ENCODE measurements at regions not wholly inside any gene's neighbourhood (a gene's known extent, or its start where the extent isn't known, plus 50 kb on each side); places are given as distances from the start of the nearest gene placed in this dataset.

- H3K4me3 Mint-ChIP-seq = no peak overlapping the region
- Histone ChIP-seq H3K9ac (no peak overlapping the region), H3F3A (ENCODE audit: low read depth) (no peaks in the 10 kb centered on the region), H3K9me3 (ENCODE audit: low read depth) (no peaks in the 10 kb centered on the region), H3K27me3 (no peaks in the 10 kb centered on the region), H3K4me2 (no peak overlapping the region), H3K36me3 (no peaks in the 10 kb centered on the region), H2AFZ (replicated peaks) (no peak overlapping the region), H3K27ac (no peak overlapping the region), H3K4me1 (no peaks in the 10 kb centered on the region), H3K79me2 (ENCODE audit: low read depth) (no peaks in the 10 kb centered on the region), H3K4me3 (no peak overlapping the region), H4K20me1 (ENCODE audit: low read depth) (no peaks in the 10 kb centered on the region)
- no peaks in the 10 kb centered on the region for H3K9me3 Mint-ChIP-seq
- H3K27ac Mint-ChIP-seq = peak overlapping the region; percentile 80
- no peak for TF ChIP-seq EZH2 (IDR thresholded peaks at IDR 0.05)
- TF ChIP-seq CTCF (IDR thresholded peaks at IDR 0.05) = no peak
- no peak for TF ChIP-seq EZH2phosphoT487 (IDR thresholded peaks at IDR 0.05)
- no peaks in the 10 kb centered on the region for H3K27me3 Mint-ChIP-seq (ENCODE audit: insufficient read depth, low read depth)
- peaks cover 13% of the 10 kb centered on the region for H3K4me1 Mint-ChIP-seq
- peaks cover 2% of the 10 kb centered on the region for H3K36me3 Mint-ChIP-seq
- DNase-seq (ENCODE audit: low spot score) = no peak
These were observed 544.3 kb downstream of the KCNT2 start for GRCh38 chr1:196063952-196064351.

GRCh38 chr1:196063294-196063693, 544.9 kb downstream of the KCNT2 start:
- no peaks in the 10 kb centered on the region for H3F3A ChIP-seq (ENCODE audit: low read depth)
- TF ChIP-seq CTCF (IDR thresholded peaks at IDR 0.05) (no peak), EZH2 (IDR thresholded peaks at IDR 0.05) (no peak), EZH2phosphoT487 (IDR thresholded peaks at IDR 0.05) (no peak)
- no peak overlapping the region for H3K27ac ChIP-seq
- H3K36me3 Mint-ChIP-seq = peaks cover 2% of the 10 kb centered on the region
- H3K4me2 ChIP-seq = no peak overlapping the region
- no peak for DNase-seq (ENCODE audit: low spot score)
- no peaks in the 10 kb centered on the region for H3K36me3 ChIP-seq
- no peaks in the 10 kb centered on the region for H3K27me3 Mint-ChIP-seq (ENCODE audit: insufficient read depth, low read depth)
- peaks cover 13% of the 10 kb centered on the region for H3K4me1 Mint-ChIP-seq
- no peak overlapping the region for H2AFZ ChIP-seq (replicated peaks)
- no peaks in the 10 kb centered on the region for H4K20me1 ChIP-seq (ENCODE audit: low read depth)
- H3K9me3 Mint-ChIP-seq = no peaks in the 10 kb centered on the region
- no peak overlapping the region for H3K27ac Mint-ChIP-seq
- H3K79me2 ChIP-seq (ENCODE audit: low read depth) = no peaks in the 10 kb centered on the region
- H3K9ac ChIP-seq = no peak overlapping the region
- no peak overlapping the region for H3K4me3 ChIP-seq
- H3K9me3 ChIP-seq (ENCODE audit: low read depth) = no peaks in the 10 kb centered on the region
- H3K4me3 Mint-ChIP-seq = no peak overlapping the region
- no peaks in the 10 kb centered on the region for H3K27me3 ChIP-seq
- H3K4me1 ChIP-seq = no peaks in the 10 kb centered on the region

GRCh38 chr1:196060539-196060938, 547.7 kb downstream of the KCNT2 start:
- Mint-ChIP-seq H3K27ac (no peak overlapping the region), H3K36me3 (peaks cover 2% of the 10 kb centered on the region), H3K9me3 (peaks cover 4% of the 10 kb centered on the region), H3K4me3 (no peak overlapping the region), H3K27me3 (ENCODE audit: insufficient read depth, low read depth) (no peaks in the 10 kb centered on the region), H3K4me1 (peaks cover 20% of the 10 kb centered on the region)
- Histone ChIP-seq H4K20me1 (ENCODE audit: low read depth) (no peaks in the 10 kb centered on the region), H3K36me3 (no peaks in the 10 kb centered on the region), H3K4me1 (peaks cover 10% of the 10 kb centered on the region), H3K9ac (no peak overlapping the region), H2AFZ (replicated peaks) (no peak overlapping the region), H3K4me2 (no peak overlapping the region), H3K79me2 (ENCODE audit: low read depth) (no peaks in the 10 kb centered on the region), H3K4me3 (no peak overlapping the region), H3K27ac (no peak overlapping the region), H3K9me3 (ENCODE audit: low read depth) (no peaks in the 10 kb centered on the region), H3F3A (ENCODE audit: low read depth) (no peaks in the 10 kb centered on the region), H3K27me3 (no peaks in the 10 kb centered on the region)
- TF ChIP-seq EZH2phosphoT487 (IDR thresholded peaks at IDR 0.05) = no peak
- TF ChIP-seq CTCF (IDR thresholded peaks at IDR 0.05) = no peak
- TF ChIP-seq EZH2 (IDR thresholded peaks at IDR 0.05) = no peak
- no peak for DNase-seq (ENCODE audit: low spot score)

Data from neural progenitor cell (in vitro differentiated cells).